ENCODE measurements at regions not wholly inside any gene's neighbourhood (a gene's known extent, or its start where the extent isn't known, plus 50 kb on each side); places are given as distances from the start of the nearest gene placed in this dataset.

DNA sequence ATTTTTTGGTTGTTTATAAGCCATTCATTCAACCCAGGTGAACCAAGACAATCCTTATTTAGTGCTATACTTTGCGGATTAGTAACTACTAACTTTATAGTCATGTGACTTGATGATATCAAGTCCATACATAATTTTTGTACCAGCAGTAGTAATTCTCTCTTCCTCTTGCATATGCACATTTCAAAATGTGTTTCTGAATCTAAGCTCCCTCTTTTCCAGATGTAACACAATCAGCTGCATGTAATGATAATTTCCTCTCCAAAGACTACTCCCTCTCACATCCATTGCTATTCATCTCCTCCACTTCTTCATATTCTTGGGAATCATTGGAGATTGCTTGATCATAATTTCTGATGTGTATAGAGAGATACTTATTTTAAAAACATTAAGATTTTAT is 510.1 kb upstream of the CDH18 start:
- TF ChIP-seq, protein P1, sequence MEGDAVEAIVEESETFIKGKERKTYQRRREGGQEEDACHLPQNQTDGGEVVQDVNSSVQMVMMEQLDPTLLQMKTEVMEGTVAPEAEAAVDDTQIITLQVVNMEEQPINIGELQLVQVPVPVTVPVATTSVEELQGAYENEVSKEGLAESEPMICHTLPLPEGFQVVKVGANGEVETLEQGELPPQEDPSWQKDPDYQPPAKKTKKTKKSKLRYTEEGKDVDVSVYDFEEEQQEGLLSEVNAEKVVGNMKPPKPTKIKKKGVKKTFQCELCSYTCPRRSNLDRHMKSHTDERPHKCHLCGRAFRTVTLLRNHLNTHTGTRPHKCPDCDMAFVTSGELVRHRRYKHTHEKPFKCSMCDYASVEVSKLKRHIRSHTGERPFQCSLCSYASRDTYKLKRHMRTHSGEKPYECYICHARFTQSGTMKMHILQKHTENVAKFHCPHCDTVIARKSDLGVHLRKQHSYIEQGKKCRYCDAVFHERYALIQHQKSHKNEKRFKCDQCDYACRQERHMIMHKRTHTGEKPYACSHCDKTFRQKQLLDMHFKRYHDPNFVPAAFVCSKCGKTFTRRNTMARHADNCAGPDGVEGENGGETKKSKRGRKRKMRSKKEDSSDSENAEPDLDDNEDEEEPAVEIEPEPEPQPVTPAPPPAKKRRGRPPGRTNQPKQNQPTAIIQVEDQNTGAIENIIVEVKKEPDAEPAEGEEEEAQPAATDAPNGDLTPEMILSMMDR (IDR thresholded peaks at IDR 0.05), result no peak
- TF ChIP-seq EZH2 (IDR thresholded peaks at IDR 0.05), result no peak

Measured in neural progenitor cell (in vitro differentiated cells).